K562 (cell line): ENCODE measurements at regions not wholly inside any gene's neighbourhood (a gene's known extent, or its start where the extent isn't known, plus 50 kb on each side); places are given as distances from the start of the nearest gene placed in this dataset.

ENCODE experiments used
- ATAC-seq: fragments of 200-7000 bp; cut with Tn5 transposase; 3 replicates; pipeline ENCODE4 v1.9.1; 2020; ENCODE audit warnings: moderate library complexity
- BruUV-seq: library from RNA; stranded (reverse); fragments of 400-500 nt; replicated peaks from 2 replicates; lab custom pipeline; 2021; lab: Mats Ljungman, UMichigan
- CTCF ChIA-PET: fragments of 300-600 bp; formaldehyde crosslinking; extraction: SDS; loops from one replicate; lab custom pipeline; 2021; ENCODE audit warnings: low intra/inter-chr PET ratio; lab: Yijun Ruan, JAX
- POLR2A ChIA-PET: fragments of 300-600, 350-650 bp; sonication (Branson Sonifier 250); formaldehyde crosslinking; extraction: SDS; loops from one replicate; lab custom pipeline; 2021; ENCODE audit warnings: antibody characterized with exemption, inconsistent platforms; lab: Yijun Ruan, JAX
- DNase-seq, 4 experiments: peaks; one replicate each; pipeline versions ENCODE4 v3.0.0 to v3.0.0-alpha.2; 2011 to 2018; ENCODE audit warnings: low spot score in 3 of 4, mixed read lengths in 3 of 4; ENCODE audit errors: extremely low read depth in 1 of 4
- FAIRE-seq: peaks from 2 replicates; lab custom pipeline; 2011; peaks lifted over from hg19 to GRCh38; lab: Jason Lieb, UNC
- H2AFZ ChIP-seq: 2 replicates; pipeline ENCODE4 v1.6.0; 2011; ENCODE audit warnings: low read depth, low read length, control low read depth, inconsistent platforms
- H3K27ac ChIP-seq: fragments of 200-600 bp; 3 replicates; pipeline ENCODE4 v1.8.0; 2011; ENCODE audit warnings: low read depth, mild to moderate bottlenecking, control low read depth, inconsistent platforms, low read length, moderate library complexity, mixed read lengths; ENCODE audit errors: extremely low read depth
- H3K27me3 ChIP-seq, 2 experiments: fragments of 300-600 bp in 1 of 2; 2 replicates in 1 of 2; 3 replicates in 1 of 2; pipeline versions ENCODE4 v1.6.0 to v1.8.0; 2011; ENCODE audit warnings: inconsistent platforms in 2 of 2, low read length in 2 of 2, mild to moderate bottlenecking in 1 of 2, mixed read lengths in 1 of 2, moderate library complexity in 1 of 2; ENCODE audit not compliant: control insufficient read depth in 2 of 2, insufficient read depth in 2 of 2
- H3K36me3 ChIP-seq: fragments of 300-600 bp; 3 replicates; pipeline ENCODE4 v1.8.0; 2011; ENCODE audit warnings: mild to moderate bottlenecking, low read length, inconsistent platforms; ENCODE audit not compliant: control insufficient read depth, insufficient read depth
- H3K4me1 ChIP-seq, 2 experiments: fragments of 200-600 bp in 1 of 2; replicated peaks in 1 of 2; 2 replicates in 1 of 2; 3 replicates in 1 of 2; pipeline versions ENCODE4 v1.5.1 to v1.8.0; 2011; ENCODE audit warnings: inconsistent platforms in 2 of 2, low read length in 2 of 2, mild to moderate bottlenecking in 1 of 2, mixed read lengths in 1 of 2, moderate library complexity in 1 of 2; ENCODE audit not compliant: control insufficient read depth in 2 of 2, insufficient read depth in 2 of 2
- H3K4me2 ChIP-seq: 2 replicates; pipeline ENCODE4 v1.6.1; 2011; ENCODE audit warnings: low read length, control low read depth, inconsistent platforms, mixed read lengths; ENCODE audit not compliant: insufficient read depth
- H3K4me3 ChIP-seq: fragments of 200-600 bp; sonication (generic), shearing (Covaris generic); 2 replicates; pipeline ENCODE4 v1.5.1; 2016; ENCODE audit warnings: control low read depth, inconsistent platforms
- H3K79me2 ChIP-seq: fragments of 200-600 bp; 3 replicates; pipeline ENCODE4 v1.8.0; 2011; ENCODE audit warnings: low read length, inconsistent platforms; ENCODE audit not compliant: control insufficient read depth, insufficient read depth
- H3K9ac ChIP-seq, 2 experiments: 2 replicates each; pipeline versions ENCODE4 v1.6.0 to v1.6.1; 2011; ENCODE audit warnings: low read depth in 2 of 2, low read length in 2 of 2, control low read depth in 1 of 2, inconsistent platforms in 1 of 2, mild to moderate bottlenecking in 1 of 2, mixed read lengths in 1 of 2; ENCODE audit not compliant: insufficient read depth in 1 of 2
- H3K9me1 ChIP-seq: one replicate; pipeline ENCODE4 v1.6.0; 2011; ENCODE audit warnings: inconsistent platforms, mild to moderate bottlenecking, low read length, moderate library complexity; ENCODE audit not compliant: control insufficient read depth, insufficient read depth
- H3K9me3 ChIP-seq: replicated peaks from 2 replicates; pipeline ENCODE4 v1.5.1; 2011; ENCODE audit warnings: low read depth, low read length, inconsistent platforms; ENCODE audit not compliant: control insufficient read depth, insufficient read depth
- H4K20me1 ChIP-seq: replicated peaks from 2 replicates; pipeline ENCODE4 v1.6.1; 2011; ENCODE audit warnings: low read length, inconsistent platforms, mixed read lengths; ENCODE audit not compliant: control insufficient read depth, insufficient read depth
- IRF9 ChIP-seq: fragments of 450-650 bp; IDR thresholded peaks from 2 replicates; pipeline ENCODE4 v1.6.1; 2016; ENCODE audit warnings: missing biosample characterization, missing genetic modification characterization
- MCM7 ChIP-seq, 2 experiments: fragments of 450-650 bp; IDR thresholded peaks; 2 replicates each; pipeline ENCODE4 v1.6.1; 2016 to 2018
- ZFX ChIP-seq: sonication (generic); formaldehyde crosslinking; IDR thresholded peaks from 2 replicates; pipeline ENCODE4 v1.8.0; 2022; ENCODE audit warnings: mild to moderate bottlenecking, missing genetic modification reagents, moderate library complexity
- ZNF668 ChIP-seq: fragments of 250-450 bp; sonication (Bioruptor Pico); IDR thresholded peaks from 2 replicates; pipeline ENCODE4 v1.8.0; 2022; ENCODE audit warnings: mild to moderate bottlenecking, inconsistent platforms
- WGBS: fragments of 100-300 bp; shearing (Covaris generic); methylation state at CpG from one replicate; pipeline ENCODE4 v1.1.6; 2016; ENCODE audit warnings: low coverage, mixed read lengths; ENCODE audit not compliant: insufficient coverage; ENCODE audit errors: missing lambda C conversion rate; 5-methylcytosine and 5-hydroxymethylcytosine counted together
- in situ Hi-C: fragments of 300-500 bp; cut with MboI; formaldehyde crosslinking; loops from 4 replicates; pipeline ENCODE4 v1.15.0; 2018; ENCODE audit warnings: inconsistent platforms, mixed read lengths
- intact Hi-C: fragments of 100-400 bp; cut with micrococcal nuclease; formaldehyde crosslinking; loops from 2 replicates; pipeline ENCODE4 v1.14.2; 2022

GRCh38 chr2:425243-425642 lies 137.4 kb upstream of the ALKAL2 start:
- no TSS peak for BruUV-seq
- Histone ChIP-seq H3K79me2 (no peaks in the 10 kb centered on the region), H3K27ac (no peak overlapping the region), H3K4me2 (no peak overlapping the region), H3K4me1 (no peaks in the 10 kb centered on the region), H3K9ac (no peak overlapping the region)
- no peak for FAIRE-seq
- intact Hi-C loops, result no loop called here
- TF ChIP-seq ZFX (no peak), ZNF668 (CRISPR knock-in tag) (no peak), MCM7 (IDR thresholded peaks at IDR 0.05) (no peak), IRF9 (tag) (no peak)
- TF ChIP-seq, all 486 proteins: peak for 0
- in situ Hi-C loops, result no loop called here
- Histone ChIP-seq H4K20me1 (no peaks in the 10 kb centered on the region), H3K9me3 (no peaks in the 10 kb centered on the region), H3K36me3 (no peaks in the 10 kb centered on the region), H3K4me3 (no peak overlapping the region), H3K9me1 (no peaks in the 10 kb centered on the region), H3K27me3 (peaks cover 0 to 8% of the 10 kb centered on the region in 2 experiments; a peak in 4 of 5 replicates), H2AFZ (no peak overlapping the region)
- CTCF ChIA-PET, result no interaction called here
- DNase-seq, result no peak
- POLR2A ChIA-PET, result interaction anchor here (0.8 to 1.0 kb wide), 2 partner anchors 9 to 52 kb away, joined by 3 to 5 read pairs; no protein-coding TSS in a partner anchor
- ATAC-seq, result no peak
- 0% methylated on average over 8 of the region's 8 CpGs for WGBS
